Calu3 (cell line): ENCODE measurements at regions not wholly inside any gene's neighbourhood (a gene's known extent, or its start where the extent isn't known, plus 50 kb on each side); places are given as distances from the start of the nearest gene placed in this dataset.

ENCODE experiments used
- BruUV-seq: library from RNA; stranded (reverse); fragments of 400-500 nt; replicated peaks from 2 replicates; lab custom pipeline; 2021; lab: Mats Ljungman, UMichigan
- CTCF ChIA-PET: fragments of 300-600 bp; sonication (Branson Sonifier 250); formaldehyde crosslinking; loops from one replicate; lab custom pipeline; 2022; ENCODE audit warnings: antibody characterized with exemption; lab: Charles Lee
- DNase-seq: peaks from one replicate; pipeline ENCODE4 v3.0.0; 2022
- H3K27ac Mint-ChIP-seq: one replicate; pipeline ENCODE4 v1.8.0; 2022; ENCODE audit warnings: mixed read lengths; ENCODE audit not compliant: unreplicated experiment
- H3K27me3 Mint-ChIP-seq: one replicate; pipeline ENCODE4 v1.8.0; 2022; ENCODE audit warnings: mixed read lengths; ENCODE audit not compliant: unreplicated experiment
- H3K36me3 Mint-ChIP-seq: one replicate; pipeline ENCODE4 v1.8.0; 2022; ENCODE audit warnings: mild to moderate bottlenecking, moderate library complexity, mixed read lengths; ENCODE audit not compliant: insufficient read depth, unreplicated experiment
- H3K4me1 Mint-ChIP-seq: one replicate; pipeline ENCODE4 v1.8.0; 2022; ENCODE audit warnings: mild to moderate bottlenecking, low read depth, mixed read lengths; ENCODE audit not compliant: unreplicated experiment
- H3K4me3 Mint-ChIP-seq: one replicate; pipeline ENCODE4 v1.8.0; 2022; ENCODE audit warnings: mild to moderate bottlenecking, low read depth, moderate library complexity, mixed read lengths; ENCODE audit not compliant: unreplicated experiment
- H3K9me3 Mint-ChIP-seq: one replicate; pipeline ENCODE4 v1.8.0; 2022; ENCODE audit warnings: low read depth, mixed read lengths; ENCODE audit not compliant: unreplicated experiment
- intact Hi-C: fragments of 100-400 bp; cut with micrococcal nuclease; formaldehyde crosslinking; loops from one replicate; pipeline ENCODE4 v1.10.0; 2022; ENCODE audit not compliant: unreplicated experiment
- TF ChIP-seq, protein P1 (sequence below): fragments of 200-600 bp; IDR thresholded peaks from one replicate; pipeline ENCODE4 v1.8.0; 2022; ENCODE audit warnings: antibody characterized with exemption; ENCODE audit not compliant: unreplicated experiment

DNA sequence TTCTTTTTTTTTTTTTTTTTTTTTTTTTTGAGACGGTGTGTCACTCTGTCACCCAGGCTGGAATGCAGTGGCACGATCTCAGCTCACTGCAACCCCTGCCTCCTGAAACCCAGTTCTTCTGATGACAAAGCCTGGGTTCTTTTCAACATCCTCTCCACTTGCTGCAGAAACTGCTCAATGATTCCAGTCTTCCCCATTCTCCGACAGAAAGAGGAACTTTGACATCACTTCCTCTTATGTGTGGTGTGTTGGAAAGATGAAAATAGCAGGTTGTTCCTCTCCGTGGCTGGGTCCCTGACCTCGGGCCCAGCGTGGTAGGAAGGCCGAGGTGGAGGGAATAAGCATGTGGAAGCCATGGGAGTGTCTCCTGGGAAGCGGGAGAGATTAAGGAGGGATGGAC, 198.4 kb downstream of the PHETA1 start:
- Mint-ChIP-seq H3K27me3 (peaks cover 100% of the 10 kb centered on the region), H3K9me3 (no peaks in the 10 kb centered on the region), H3K4me3 (no peak overlapping the region), H3K27ac (no peak overlapping the region), H3K36me3 (no peaks in the 10 kb centered on the region), H3K4me1 (no peaks in the 10 kb centered on the region)
- CTCF ChIA-PET: no interaction called here
- intact Hi-C loops: no loop called here
- TF ChIP-seq, protein P1, sequence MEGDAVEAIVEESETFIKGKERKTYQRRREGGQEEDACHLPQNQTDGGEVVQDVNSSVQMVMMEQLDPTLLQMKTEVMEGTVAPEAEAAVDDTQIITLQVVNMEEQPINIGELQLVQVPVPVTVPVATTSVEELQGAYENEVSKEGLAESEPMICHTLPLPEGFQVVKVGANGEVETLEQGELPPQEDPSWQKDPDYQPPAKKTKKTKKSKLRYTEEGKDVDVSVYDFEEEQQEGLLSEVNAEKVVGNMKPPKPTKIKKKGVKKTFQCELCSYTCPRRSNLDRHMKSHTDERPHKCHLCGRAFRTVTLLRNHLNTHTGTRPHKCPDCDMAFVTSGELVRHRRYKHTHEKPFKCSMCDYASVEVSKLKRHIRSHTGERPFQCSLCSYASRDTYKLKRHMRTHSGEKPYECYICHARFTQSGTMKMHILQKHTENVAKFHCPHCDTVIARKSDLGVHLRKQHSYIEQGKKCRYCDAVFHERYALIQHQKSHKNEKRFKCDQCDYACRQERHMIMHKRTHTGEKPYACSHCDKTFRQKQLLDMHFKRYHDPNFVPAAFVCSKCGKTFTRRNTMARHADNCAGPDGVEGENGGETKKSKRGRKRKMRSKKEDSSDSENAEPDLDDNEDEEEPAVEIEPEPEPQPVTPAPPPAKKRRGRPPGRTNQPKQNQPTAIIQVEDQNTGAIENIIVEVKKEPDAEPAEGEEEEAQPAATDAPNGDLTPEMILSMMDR: no peak
- DNase-seq: no peak
- BruUV-seq: no TSS peak

DNA sequence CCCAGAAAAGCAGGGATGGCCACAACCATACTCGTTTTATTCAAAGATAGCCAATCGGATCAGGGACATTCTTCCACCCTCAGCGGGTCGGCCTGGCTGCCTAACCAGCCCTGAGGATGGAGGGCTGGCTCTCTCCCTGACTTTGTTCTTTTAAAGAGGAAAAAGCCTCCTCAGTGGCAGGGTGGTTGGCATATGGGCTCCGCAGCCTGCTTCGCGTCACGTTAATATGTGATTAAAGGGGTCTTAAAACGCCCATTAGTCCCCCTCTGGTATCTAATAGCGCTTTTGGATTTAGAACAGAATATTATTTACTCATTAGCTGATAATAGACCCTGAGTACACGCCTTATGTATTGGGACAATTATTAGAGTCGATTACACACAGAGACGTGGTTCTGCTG, 199.4 kb downstream of the PHETA1 start:
- CTCF ChIA-PET: no interaction called here
- BruUV-seq: no TSS peak
- H3K4me1 Mint-ChIP-seq: no peaks in the 10 kb centered on the region
- DNase-seq: no peak
- peaks cover 100% of the 10 kb centered on the region for H3K27me3 Mint-ChIP-seq
- TF ChIP-seq, protein P1: no peak
- no peak overlapping the region for H3K27ac Mint-ChIP-seq
- H3K9me3 Mint-ChIP-seq: no peaks in the 10 kb centered on the region
- intact Hi-C loops: no loop called here
- no peaks in the 10 kb centered on the region for H3K36me3 Mint-ChIP-seq
- no peak overlapping the region for H3K4me3 Mint-ChIP-seq

DNA sequence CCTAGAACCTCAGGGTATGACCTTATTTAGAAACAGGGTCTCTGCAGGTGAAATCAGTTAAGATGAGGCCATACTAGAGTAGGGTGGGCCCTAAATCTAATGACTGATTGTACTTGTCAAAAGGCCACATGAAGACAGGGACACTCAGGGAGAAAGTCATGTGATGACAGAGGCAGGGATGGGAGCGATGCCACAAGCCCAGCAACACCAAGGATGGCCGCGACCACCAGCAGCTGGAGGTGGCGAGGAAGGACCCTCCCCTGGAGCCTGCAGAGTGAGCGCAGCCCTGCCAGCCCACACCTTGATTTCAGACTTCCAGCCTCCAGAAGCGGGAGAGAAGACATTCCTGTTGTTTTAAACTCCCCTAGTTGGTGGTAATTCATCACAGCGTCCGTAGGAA, 199.9 kb downstream of the PHETA1 start:
- peaks cover 100% of the 10 kb centered on the region for H3K27me3 Mint-ChIP-seq
- intact Hi-C loops: no loop called here
- H3K9me3 Mint-ChIP-seq: no peaks in the 10 kb centered on the region
- no peaks in the 10 kb centered on the region for H3K4me1 Mint-ChIP-seq
- H3K27ac Mint-ChIP-seq: no peak overlapping the region
- H3K4me3 Mint-ChIP-seq: no peak overlapping the region
- CTCF ChIA-PET: no interaction called here
- TF ChIP-seq, protein P1: no peak
- BruUV-seq: no TSS peak
- H3K36me3 Mint-ChIP-seq: no peaks in the 10 kb centered on the region
- DNase-seq: no peak

DNA sequence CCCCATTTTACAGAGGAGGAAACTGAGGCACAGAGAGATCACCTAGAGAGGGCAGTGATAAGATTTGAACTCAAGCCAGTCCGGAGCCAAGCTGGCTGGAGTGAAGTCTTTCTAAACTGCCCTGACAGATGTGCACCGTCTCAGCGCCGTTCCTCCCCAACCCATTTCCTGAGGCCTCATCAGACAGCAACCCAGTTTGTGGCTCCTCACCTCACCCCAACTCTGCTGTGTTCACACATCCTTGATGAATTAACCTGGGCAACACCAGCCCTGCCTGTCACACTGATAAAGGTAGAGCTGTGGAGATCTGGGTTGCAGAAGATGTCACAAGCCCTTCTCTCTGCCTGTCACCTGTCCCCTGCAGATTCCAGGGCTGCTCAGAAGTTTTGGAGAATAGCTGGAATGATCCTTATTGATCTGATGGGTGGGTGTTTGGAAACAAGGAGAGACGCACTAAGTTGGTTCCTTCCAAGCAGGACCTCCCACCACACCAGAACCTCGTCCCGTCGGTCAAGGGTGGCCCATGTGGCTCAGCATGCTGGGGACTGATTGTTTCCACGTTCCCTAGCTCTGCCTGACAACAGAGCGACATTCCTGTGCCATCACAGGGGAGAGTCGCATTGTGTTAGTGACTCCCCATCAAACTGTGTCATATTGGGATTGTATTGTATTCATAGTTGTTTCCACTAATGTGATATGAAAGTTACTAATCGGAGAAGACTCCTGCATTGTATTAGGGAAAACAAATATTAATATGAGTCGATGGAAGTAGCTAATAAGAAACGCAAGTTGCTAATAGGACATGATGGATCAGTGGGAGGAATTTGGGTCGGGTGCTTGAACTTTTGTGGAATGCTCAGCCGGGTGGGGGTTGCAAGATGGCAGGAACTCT, 200.6 kb downstream of the PHETA1 start:
- BruUV-seq: no TSS peak
- TF ChIP-seq, protein P1: no peak
- Mint-ChIP-seq H3K27ac (no peak overlapping the region), H3K36me3 (no peaks in the 10 kb centered on the region), H3K4me3 (no peak overlapping the region), H3K9me3 (no peaks in the 10 kb centered on the region), H3K27me3 (peaks cover 100% of the 10 kb centered on the region), H3K4me1 (no peaks in the 10 kb centered on the region)
- no peak for DNase-seq
- CTCF ChIA-PET: interaction anchor here (0.5 kb wide), 1 partner anchor 1021 kb away, joined by 3 read pairs; no protein-coding TSS in a partner anchor
- intact Hi-C loops: no loop called here
